GM19455 (cell line): ENCODE measurements at regions not wholly inside any gene's neighbourhood (a gene's known extent, or its start where the extent isn't known, plus 50 kb on each side); places are given as distances from the start of the nearest gene placed in this dataset.
"Not testable (repeated sequence)": the region's sequence is repeated elsewhere in the genome, so short reads cannot be mapped to it uniquely, and the experiment has no call there.

Experiments used
- ATAC-seq: cut with Tn5 transposase; IDR thresholded peaks from one replicate; pipeline ENCODE4 v1.9.1; 2021; ENCODE audit not compliant: unreplicated experiment

DNA sequence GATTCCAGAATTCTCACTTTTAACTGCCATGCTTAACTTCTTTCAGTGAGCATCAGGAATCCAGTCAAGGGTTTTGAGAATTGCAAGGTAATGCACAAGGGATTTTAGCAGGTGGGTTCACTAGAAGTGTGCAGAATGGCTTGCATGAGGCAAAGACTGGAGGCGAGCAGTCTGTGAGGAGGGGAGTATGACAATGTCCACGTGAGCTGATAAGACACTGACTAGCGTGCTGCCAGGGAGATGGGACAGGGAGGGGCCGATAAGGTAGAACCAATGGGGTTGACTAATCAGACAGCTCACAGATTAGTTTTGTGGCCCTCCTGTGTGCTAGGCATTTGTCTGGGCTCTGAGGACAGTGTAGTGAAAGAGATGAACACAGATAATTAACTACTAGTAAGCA lies 102.0 kb upstream of the DAZL start:
- no peak for ATAC-seq

- no peak for ATAC-seq
These were observed 103.1 kb upstream of the DAZL start for GRCh38 chr3:16708285-16708684.

- not testable (repeated sequence) for ATAC-seq
These were observed 106.5 kb upstream of the DAZL start for GRCh38 chr3:16711691-16712090.

DNA sequence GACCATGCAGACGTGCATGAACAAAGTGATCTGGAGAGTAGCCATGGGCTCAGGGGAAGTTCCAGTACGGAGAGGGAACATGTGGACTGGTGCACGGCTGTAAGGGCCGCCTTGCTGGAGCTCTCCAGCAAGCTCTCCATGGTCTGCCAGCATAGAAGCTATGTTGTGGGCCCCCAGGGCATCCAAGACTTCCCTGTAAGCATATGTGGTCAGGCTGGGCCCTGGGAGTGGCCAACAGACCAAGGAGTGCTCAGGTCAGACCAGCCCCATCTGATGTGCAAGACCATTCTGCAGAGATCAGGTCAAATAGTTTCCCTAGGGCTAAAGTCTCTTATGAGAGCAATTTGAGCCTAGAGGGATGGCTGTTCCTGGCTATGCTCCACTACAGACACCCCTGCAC lies 110.1 kb upstream of the DAZL start:
- no peak for ATAC-seq

GRCh38 chr3:16719426-16719825 lies 114.2 kb upstream of the DAZL start:
- ATAC-seq: no peak

GRCh38 chr3:16720367-16720940 lies 115.2 kb upstream of the DAZL start:
- no peak for ATAC-seq

- ATAC-seq: no peak
These were observed 116.3 kb upstream of the DAZL start for GRCh38 chr3:16721494-16721893.

DNA sequence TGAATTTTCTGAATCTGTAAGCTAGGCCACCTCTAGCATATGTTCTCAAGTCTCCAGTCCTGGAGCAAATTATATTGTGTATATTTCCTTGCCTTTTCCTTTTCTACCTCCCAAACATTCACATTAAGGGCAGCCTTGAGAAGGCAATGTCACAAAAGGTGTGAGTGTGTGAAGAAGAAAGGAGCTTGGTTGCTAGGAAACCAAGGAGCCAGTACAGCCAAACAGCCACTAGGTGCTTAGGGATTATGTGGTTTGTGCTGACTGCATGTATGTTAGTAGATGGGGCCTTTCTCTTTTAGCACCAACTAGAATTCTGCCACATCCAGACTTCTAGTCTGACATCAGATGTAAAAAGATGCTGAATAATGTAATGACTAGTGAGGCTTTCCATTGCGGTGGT lies 118.8 kb upstream of the DAZL start:
- ATAC-seq: no peak

DNA sequence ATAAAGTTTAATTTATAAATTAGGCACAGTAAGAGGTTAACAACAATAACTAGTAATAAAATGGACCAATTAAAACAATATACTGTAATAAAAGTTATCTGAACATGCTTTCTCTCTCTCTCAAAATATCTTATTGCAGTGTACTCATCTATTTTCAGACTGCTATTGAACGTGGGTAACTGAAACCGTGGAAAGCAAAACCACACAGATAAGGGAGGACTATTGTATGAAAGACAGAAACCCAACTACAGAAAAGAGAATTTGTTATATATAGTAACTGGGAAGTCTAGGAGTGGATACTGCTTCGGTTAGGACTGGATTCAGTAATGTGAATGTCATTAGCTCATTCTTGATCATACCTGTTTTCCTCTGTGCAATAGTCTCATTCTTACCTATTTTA lies 119.3 kb upstream of the DAZL start:
- ATAC-seq: no peak

- ATAC-seq: no peak
These were observed 120.7 kb upstream of the DAZL start for GRCh38 chr3:16725972-16726371.

GRCh38 chr3:16728770-16729745 lies 123.8 kb upstream of the DAZL start:
- no peak for ATAC-seq

DNA sequence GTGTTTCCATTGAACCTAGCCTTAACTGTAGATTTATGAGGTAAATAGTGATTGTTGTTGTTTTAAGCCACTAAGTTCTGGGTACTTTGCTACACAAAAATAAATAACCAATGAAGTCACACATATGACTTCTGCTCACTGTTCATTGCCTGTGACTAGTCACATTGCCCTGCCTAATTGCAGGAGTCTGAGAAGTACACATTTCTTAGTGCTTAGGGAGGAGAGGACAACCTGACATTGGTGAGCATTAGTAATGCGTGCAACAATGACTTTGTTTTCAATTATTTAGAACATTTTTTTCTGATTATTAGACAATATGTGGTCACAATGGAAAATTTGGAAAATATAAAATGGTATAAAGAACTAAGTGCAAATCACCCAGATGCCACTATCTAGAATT lies 133.2 kb upstream of the DAZL start:
- ATAC-seq: no peak

DNA sequence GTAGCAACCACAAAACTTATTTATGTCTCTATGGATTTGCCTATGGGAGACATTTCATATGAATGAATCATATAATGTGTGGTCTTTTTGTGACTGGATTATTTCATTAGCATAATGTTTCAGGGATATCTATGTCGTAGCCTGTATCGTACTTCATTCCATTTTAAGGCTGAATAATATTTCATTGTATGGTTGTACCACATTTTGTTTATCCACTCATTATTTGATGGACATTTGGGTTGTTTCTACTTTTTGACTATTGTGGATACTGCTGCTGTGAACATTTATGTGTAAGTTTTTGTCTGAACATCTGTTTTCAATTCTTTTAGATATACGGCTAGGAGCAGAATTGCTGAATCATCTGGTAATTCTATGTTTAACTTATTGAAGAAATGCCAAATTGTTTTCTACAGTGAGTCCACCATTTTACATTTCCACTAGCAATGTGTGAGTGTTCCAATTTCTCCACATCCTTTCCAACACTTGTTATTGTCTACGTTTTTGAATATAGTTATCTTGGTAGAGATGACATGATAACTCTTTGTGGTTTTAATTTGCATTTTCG lies 134.4 kb upstream of the DAZL start:
- ATAC-seq: no peak

DNA sequence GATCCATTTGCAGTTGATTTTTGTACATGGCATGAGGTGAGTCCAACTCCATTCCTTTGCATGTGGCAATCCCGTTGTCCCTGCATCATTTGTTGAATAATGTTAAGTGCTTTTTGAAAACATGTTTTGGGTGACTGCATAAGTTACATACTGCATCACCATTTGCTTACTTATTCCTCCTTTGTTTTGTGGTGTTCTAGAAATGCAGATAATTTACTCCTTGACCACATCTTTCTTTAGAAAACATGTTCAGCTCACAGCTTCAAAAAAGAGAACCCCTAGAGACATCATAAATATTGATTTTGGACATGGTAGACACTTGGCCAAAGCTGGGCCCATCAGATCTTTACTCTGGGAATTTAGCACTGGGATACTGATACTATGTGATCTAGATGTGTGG lies 135.3 kb upstream of the DAZL start:
- no peak for ATAC-seq

DNA sequence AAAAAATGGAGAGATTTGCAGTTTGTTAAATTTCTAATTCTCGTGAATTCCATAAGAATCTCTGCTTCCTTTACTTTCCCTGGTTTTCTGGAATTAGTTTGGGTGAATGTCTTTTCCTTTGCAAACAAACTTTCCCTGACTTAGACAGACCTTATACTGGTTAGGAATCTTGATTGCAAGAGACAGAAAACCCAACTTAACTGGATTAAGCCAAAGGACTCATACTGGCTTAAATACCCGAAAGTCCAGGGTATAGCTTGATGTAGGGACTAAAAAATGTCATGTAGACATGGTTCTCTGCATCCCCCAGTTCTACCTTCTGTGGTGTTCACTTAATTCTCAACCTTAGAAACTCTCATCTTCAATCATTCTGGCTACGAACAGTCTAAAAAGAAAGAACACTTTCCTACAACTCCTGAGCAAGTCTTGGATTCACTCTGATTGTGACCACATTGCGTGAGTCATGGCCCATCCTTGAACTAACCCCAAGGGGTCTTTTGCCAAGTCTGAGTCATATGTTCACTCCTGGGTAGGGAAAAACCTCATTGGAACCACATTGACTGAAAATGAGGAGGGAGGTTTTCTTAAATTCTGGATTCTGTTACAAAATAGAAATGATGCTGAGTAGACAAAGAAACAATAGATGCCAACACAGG lies 136.0 kb upstream of the DAZL start:
- ATAC-seq: no peak

GRCh38 chr3:16741890-16742289 lies 136.7 kb upstream of the DAZL start:
- ATAC-seq: no peak

- ATAC-seq: no peak
These were observed 138.1 kb upstream of the DAZL start for GRCh38 chr3:16743276-16743675.

- ATAC-seq: no peak
These were observed 125.4 kb upstream of the PLCL2 start for GRCh38 chr3:16759227-16759903.

- no peak for ATAC-seq
These were observed 123.2 kb upstream of the PLCL2 start for GRCh38 chr3:16761571-16761970.

DNA sequence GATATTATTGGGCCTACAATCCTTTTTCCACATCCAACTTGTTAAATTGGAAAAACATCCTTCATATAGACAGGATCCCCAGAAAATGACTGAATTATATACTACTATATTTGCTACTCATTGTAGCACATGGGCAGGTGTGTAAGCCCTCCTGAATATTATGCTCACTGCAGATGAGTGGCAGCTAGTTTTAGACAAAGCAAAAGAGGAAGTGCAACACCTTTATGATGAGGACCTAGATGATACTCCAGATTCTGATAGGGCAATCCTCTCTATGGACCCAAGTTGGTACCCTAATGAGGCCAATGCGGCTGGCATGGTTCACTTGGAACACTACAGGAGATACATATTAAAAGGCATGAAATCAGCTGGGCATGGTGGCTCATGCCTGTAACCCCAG lies 119.1 kb upstream of the PLCL2 start:
- ATAC-seq: no peak

DNA sequence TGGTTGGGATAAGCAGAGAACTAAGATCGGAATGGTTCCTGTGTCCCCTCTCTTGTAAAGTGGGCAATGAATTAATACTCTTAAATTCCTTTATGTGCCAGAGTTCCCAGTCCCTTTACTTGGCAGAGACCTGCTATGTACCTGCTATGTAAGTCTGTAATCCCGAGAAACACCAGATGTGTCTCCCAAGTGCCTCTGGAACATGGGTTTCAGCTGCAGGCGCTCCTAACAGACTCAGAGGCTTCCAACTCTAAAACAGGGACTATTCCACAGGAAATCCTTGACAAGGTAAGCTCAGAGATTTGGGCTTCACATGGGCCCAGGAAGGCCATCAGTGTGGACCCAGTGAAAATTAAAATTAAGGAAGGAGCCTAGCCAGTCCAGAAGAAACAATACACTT lies 117.7 kb upstream of the PLCL2 start:
- no peak for ATAC-seq
